ENCODE measurements at regions not wholly inside any gene's neighbourhood (a gene's known extent, or its start where the extent isn't known, plus 50 kb on each side); places are given as distances from the start of the nearest gene placed in this dataset.

GRCh38 chr4:11271263-11271662 is 157.4 kb downstream of the HS3ST1 start:
- H3K4me3 ChIP-seq (ENCODE audit: low read depth, low read length) = no peak overlapping the region
- no peak for TF ChIP-seq CTCF (IDR thresholded peaks at IDR 0.05; ENCODE audit: borderline replicate concordance, insufficient read depth, low read depth, low read length)

DNA sequence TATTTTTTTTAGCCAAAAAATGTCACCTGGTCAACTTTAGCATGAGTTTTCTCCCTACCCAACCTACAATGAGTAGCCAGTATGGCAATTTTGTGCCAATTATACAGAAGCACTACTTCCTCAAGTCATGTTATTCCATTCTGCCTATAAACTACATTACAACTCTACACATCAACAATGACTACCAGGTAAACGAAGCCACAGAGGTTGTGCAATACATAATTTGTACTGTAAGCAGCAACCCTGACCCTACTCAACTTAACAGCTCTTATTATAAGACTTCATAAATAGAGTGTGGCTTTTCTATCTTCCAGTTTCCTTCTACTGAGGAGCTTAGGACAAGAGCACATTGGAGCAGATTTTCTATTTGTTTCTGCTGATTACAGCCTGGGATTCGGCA is 160.5 kb downstream of the HS3ST1 start:
- H3K4me3 ChIP-seq (ENCODE audit: low read depth, low read length) = no peak overlapping the region
- no peak for TF ChIP-seq CTCF (IDR thresholded peaks at IDR 0.05; ENCODE audit: borderline replicate concordance, insufficient read depth, low read depth, low read length)

DNA sequence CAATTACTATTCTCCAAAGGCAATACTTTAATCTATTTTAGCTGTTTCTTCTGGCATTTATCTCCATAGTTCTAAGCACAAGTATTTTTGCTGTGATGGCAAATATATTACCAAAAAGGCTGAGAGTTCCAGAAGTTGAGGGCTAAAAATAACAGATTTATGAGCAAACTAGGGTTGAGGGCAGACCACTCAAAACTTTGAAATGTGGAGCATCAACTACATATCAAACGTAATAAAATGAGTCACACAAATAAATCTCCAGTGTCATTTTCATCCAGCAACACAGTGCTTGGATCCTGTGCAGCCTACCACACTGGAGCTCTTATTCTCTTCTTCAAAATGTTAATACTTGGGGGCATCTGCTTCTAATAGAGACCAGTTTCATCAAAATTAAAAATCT is 163.9 kb downstream of the HS3ST1 start:
- H3K4me3 ChIP-seq (ENCODE audit: low read depth, low read length) = no peak overlapping the region
- no peak for TF ChIP-seq CTCF (IDR thresholded peaks at IDR 0.05; ENCODE audit: borderline replicate concordance, insufficient read depth, low read depth, low read length)

DNA sequence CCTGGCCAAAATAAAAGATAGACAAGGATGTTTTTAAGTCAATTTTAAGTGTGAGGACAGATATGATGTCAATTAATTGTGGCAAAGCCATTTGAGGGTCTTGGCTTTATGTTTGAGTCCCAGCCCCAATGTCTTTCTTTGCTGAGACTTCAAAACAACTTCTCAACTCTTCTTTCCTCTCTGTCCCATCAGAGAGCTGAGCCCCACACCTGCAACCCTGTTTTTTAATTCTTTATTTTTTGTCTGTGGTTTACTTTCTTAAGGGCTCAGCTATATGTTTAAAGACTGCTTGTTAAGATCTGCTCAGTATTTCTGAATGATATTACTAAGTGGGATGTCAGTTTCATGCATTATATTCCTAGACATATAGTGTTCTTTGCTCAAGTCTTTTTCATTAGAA is 164.3 kb downstream of the HS3ST1 start:
- TF ChIP-seq CTCF (IDR thresholded peaks at IDR 0.05; ENCODE audit: borderline replicate concordance, insufficient read depth, low read depth, low read length) = no peak
- H3K4me3 ChIP-seq (ENCODE audit: low read depth, low read length) = no peak overlapping the region

- no peak overlapping the region for H3K4me3 ChIP-seq (ENCODE audit: low read depth, low read length)
- no peak for TF ChIP-seq CTCF (IDR thresholded peaks at IDR 0.05; ENCODE audit: borderline replicate concordance, insufficient read depth, low read depth, low read length)
Measured at GRCh38 chr4:11263208-11263607, 165.5 kb downstream of the HS3ST1 start.

- no peak for TF ChIP-seq CTCF (IDR thresholded peaks at IDR 0.05; ENCODE audit: borderline replicate concordance, insufficient read depth, low read depth, low read length)
- no peak overlapping the region for H3K4me3 ChIP-seq (ENCODE audit: low read depth, low read length)
Measured at GRCh38 chr4:11261066-11261850, 167.4 kb downstream of the HS3ST1 start.

DNA sequence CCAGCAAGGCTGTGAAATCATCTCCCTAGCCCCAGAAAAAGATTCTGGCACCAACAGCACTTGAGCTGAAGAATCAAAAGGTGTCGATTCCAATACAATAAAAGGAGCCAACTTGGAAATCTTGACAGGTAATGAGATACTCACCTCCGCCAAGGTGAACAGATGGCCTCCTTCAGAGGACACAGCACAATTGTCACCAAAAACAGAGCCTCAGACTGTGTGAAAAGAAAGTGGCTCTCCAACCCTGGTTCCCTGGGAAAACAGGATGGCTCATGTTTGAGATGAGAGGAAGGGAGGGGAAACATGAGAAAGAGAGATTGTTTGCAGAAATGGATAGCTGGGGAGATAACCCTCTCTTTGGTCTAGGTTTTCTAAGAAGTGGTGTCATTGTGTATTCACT is 168.9 kb downstream of the HS3ST1 start:
- no peak overlapping the region for H3K4me3 ChIP-seq (ENCODE audit: low read depth, low read length)
- TF ChIP-seq CTCF (IDR thresholded peaks at IDR 0.05; ENCODE audit: borderline replicate concordance, insufficient read depth, low read depth, low read length) = no peak

All from GM12875 (cell line).